ENCODE measurements at regions not wholly inside any gene's neighbourhood (a gene's known extent, or its start where the extent isn't known, plus 50 kb on each side); places are given as distances from the start of the nearest gene placed in this dataset.

DNA sequence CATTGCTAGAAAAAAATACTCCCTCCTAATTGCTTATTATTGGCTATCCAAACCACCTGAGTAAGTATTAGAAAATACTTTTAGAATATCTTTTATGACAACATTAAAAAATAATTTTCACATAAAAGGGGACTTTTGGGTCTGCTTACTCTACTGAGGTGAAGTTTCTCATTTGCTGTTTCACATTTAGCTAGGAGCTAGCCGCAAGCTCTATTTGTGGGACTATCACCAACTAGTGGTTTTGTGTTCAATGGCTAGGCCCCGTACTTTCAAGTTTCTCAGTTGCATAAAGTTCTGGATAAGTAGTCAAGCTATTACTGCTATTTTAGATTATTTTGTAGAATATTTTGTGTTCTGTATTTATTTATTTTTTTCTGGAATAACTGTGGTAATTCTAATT lies 244.2 kb upstream of the SLITRK3 start:
- Mint-ChIP-seq H3K27me3 (no peaks in the 10 kb centered on the region), H3K9me3 (peaks cover 9% of the 10 kb centered on the region), H3K36me3 (ENCODE audit: low read depth) (no peaks in the 10 kb centered on the region), H3K4me3 (no peak overlapping the region), H3K4me1 (no peaks in the 10 kb centered on the region), H3K27ac (no peak overlapping the region)
- ChIA-PET POLR2A (no interaction called here), CTCF (no interaction called here)
- TF ChIP-seq, protein P1, sequence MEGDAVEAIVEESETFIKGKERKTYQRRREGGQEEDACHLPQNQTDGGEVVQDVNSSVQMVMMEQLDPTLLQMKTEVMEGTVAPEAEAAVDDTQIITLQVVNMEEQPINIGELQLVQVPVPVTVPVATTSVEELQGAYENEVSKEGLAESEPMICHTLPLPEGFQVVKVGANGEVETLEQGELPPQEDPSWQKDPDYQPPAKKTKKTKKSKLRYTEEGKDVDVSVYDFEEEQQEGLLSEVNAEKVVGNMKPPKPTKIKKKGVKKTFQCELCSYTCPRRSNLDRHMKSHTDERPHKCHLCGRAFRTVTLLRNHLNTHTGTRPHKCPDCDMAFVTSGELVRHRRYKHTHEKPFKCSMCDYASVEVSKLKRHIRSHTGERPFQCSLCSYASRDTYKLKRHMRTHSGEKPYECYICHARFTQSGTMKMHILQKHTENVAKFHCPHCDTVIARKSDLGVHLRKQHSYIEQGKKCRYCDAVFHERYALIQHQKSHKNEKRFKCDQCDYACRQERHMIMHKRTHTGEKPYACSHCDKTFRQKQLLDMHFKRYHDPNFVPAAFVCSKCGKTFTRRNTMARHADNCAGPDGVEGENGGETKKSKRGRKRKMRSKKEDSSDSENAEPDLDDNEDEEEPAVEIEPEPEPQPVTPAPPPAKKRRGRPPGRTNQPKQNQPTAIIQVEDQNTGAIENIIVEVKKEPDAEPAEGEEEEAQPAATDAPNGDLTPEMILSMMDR (IDR thresholded peaks at IDR 0.05) = no peak
- DNase-seq (no peak), ATAC-seq (ENCODE audit: low read depth) (no peak)
- intact Hi-C loops (cut with micrococcal nuclease) = no loop called here

DNA sequence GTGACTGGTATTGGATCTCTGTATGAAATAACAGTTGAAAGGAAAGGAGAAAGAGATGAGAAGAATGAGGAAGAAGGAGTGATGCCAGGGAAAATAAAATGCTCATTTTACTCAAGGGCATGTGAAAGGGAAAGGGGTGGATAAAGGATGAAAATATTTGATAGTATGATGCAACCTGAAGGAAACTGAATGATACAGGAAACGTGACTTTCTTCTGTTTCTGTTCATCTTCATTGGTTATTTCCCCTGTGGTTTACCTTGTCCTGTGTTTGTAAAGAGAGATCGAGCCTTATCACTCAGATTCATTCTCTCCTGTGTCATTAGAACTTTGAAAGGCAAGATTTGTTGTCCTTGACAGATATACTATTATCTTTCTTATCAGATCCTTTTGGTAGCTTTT lies 243.6 kb upstream of the SLITRK3 start:
- Mint-ChIP-seq H3K4me1 (no peaks in the 10 kb centered on the region), H3K4me3 (no peak overlapping the region), H3K9me3 (peaks cover 15% of the 10 kb centered on the region), H3K27me3 (no peaks in the 10 kb centered on the region), H3K36me3 (ENCODE audit: low read depth) (no peaks in the 10 kb centered on the region), H3K27ac (no peak overlapping the region)
- ATAC-seq (ENCODE audit: low read depth) (no peak), DNase-seq (no peak)
- intact Hi-C loops (cut with micrococcal nuclease) = no loop called here
- CTCF ChIA-PET = no interaction called here
- POLR2A ChIA-PET = no interaction called here
- TF ChIP-seq, protein P1 (IDR thresholded peaks at IDR 0.05) = no peak

DNA sequence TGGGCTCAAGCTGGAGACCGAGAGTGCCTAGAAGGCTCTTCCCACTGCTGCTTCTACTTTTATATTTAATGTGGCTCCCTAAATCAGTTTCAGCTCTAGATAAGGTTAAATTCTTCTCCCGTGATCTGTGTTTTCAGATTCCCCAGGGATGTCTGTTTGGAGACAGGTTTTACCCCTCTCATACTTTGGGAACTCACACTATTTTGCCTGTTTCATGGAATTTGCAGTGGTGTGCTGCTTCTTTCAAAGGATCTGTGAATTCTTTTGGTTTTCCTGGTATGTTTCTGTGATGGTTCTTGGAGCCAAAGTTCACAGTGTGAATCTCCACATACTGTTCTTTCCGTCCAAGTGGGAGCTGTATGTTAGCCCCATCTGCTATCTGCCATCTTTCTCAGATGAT lies 238.3 kb upstream of the SLITRK3 start:
- Mint-ChIP-seq H3K4me3 (no peak overlapping the region), H3K9me3 (peaks cover 21% of the 10 kb centered on the region), H3K27me3 (no peaks in the 10 kb centered on the region), H3K27ac (no peak overlapping the region), H3K4me1 (no peaks in the 10 kb centered on the region), H3K36me3 (ENCODE audit: low read depth) (no peaks in the 10 kb centered on the region)
- TF ChIP-seq, protein P1 (IDR thresholded peaks at IDR 0.05) = no peak
- ChIA-PET POLR2A (no interaction called here), CTCF (no interaction called here)
- DNase-seq (no peak), ATAC-seq (ENCODE audit: low read depth) (no peak)
- intact Hi-C loops (cut with micrococcal nuclease) = no loop called here

DNA sequence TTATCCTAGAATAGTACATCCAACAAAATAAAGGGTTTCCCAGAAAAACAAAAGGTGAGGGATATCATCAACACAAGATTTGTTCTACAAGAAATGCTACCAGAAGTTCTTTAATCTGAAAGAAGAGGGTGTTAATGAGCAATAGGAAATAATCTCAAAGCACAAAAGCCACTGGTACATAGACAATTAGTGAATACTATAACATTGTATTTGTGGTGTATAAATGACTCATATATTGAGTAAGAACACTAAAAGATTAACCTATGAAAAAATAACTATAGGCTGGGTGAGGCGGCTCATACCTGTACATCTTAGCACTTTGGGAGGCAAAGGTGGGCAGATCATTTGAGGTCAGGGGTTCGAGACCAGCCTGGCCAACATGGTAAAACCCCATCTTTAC lies 210.2 kb upstream of the SLITRK3 start:
- POLR2A ChIA-PET = no interaction called here
- Mint-ChIP-seq H3K9me3 (peaks cover 6% of the 10 kb centered on the region), H3K4me3 (no peak overlapping the region), H3K36me3 (ENCODE audit: low read depth) (no peaks in the 10 kb centered on the region), H3K4me1 (no peaks in the 10 kb centered on the region), H3K27ac (no peak overlapping the region), H3K27me3 (no peaks in the 10 kb centered on the region)
- TF ChIP-seq, protein P1 (IDR thresholded peaks at IDR 0.05) = no peak
- CTCF ChIA-PET = no interaction called here
- intact Hi-C loops (cut with micrococcal nuclease) = no loop called here
- ATAC-seq (ENCODE audit: low read depth) (no peak), DNase-seq (no peak)

DNA sequence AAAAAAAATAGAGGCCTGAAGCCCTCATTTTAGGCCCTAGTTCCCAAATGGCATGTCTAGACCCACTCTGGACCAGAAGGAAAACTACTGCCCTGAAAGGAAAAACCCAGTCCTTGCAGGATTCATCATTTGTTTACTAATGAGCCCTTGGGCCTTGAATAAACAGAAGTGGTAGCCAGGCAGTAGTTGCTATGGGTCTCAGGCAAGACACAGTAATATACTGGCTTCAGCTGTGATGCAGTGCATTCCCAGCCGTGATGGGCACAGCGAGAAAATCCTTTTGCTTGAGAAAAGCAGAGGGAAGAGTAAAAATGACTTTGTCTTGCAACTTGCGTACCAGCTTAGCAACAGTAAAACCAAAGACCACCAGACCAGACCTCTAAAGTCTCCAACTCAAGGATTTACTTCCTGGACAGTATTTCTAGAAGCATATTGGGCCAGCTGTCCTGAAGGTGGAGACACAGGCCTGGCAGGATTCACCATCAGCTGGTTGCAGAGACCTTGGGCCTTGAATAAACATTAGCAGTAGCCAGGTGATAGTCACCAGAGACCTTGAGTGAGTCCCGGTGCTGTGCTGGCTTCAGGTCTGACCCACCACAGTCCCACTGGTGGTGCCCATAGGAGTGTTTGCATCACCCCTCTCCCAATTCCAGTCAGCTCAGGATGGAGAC lies 208.3 kb upstream of the SLITRK3 start:
- DNase-seq (no peak), ATAC-seq (ENCODE audit: low read depth) (no peak)
- ChIA-PET CTCF (no interaction called here), POLR2A (no interaction called here)
- H3K9me3 Mint-ChIP-seq = peaks cover 6% of the 10 kb centered on the region
- intact Hi-C loops (cut with micrococcal nuclease) = no loop called here
- no peaks in the 10 kb centered on the region for H3K4me1 Mint-ChIP-seq
- no peaks in the 10 kb centered on the region for H3K36me3 Mint-ChIP-seq (ENCODE audit: low read depth)
- H3K27me3 Mint-ChIP-seq = no peaks in the 10 kb centered on the region
- H3K4me3 Mint-ChIP-seq = no peak overlapping the region
- TF ChIP-seq, protein P1 (IDR thresholded peaks at IDR 0.05) = no peak
- no peak overlapping the region for H3K27ac Mint-ChIP-seq
